Stimulated activated CD4-positive, alpha-beta T cell treated with anti-CD3 and anti-CD28 coated beads, TNF-alpha, amount 100 ng/mL, for 24 hours (primary cell): ENCODE measurements at regions not wholly inside any gene's neighbourhood (a gene's known extent, or its start where the extent isn't known, plus 50 kb on each side); places are given as distances from the start of the nearest gene placed in this dataset.
"Not testable (repeated sequence)": the region's sequence is repeated elsewhere in the genome, so short reads cannot be mapped to it uniquely, and the experiment has no call there.

Source experiments
- DNase-seq, 3 experiments: peaks; one replicate each; pipeline ENCODE4 v3.0.0-alpha.2; 2020; ENCODE audit warnings: low read depth in 3 of 3

GRCh38 chr18:11464129-11464528 is 145.3 kb upstream of the SLC35G4 start:
- no peak for DNase-seq

- no peak for DNase-seq
Measured at GRCh38 chr18:11458447-11458846, 150.9 kb upstream of the SLC35G4 start.

- DNase-seq: not testable (repeated sequence)
Measured at GRCh38 chr18:11457853-11458252, 151.5 kb upstream of the SLC35G4 start.

GRCh38 chr18:11454040-11454439 is 155.4 kb upstream of the SLC35G4 start:
- DNase-seq: no peak

- not testable (repeated sequence) for DNase-seq
Measured at GRCh38 chr18:11444169-11444568, 165.2 kb upstream of the SLC35G4 start.

GRCh38 chr18:11437046-11437445 is 172.3 kb upstream of the SLC35G4 start:
- DNase-seq: no peak

GRCh38 chr18:11432360-11432811 is 177.0 kb upstream of the SLC35G4 start:
- no peak for DNase-seq

- DNase-seq: no peak
Measured at GRCh38 chr18:11429876-11430275, 179.5 kb upstream of the SLC35G4 start.

- no peak for DNase-seq
Measured at GRCh38 chr18:11425211-11425610, 184.2 kb upstream of the SLC35G4 start.

- no peak for DNase-seq
Measured at GRCh38 chr18:11419338-11419737, 190.1 kb upstream of the SLC35G4 start.

- DNase-seq: no peak
Measured at GRCh38 chr18:11412811-11413210, 196.6 kb upstream of the SLC35G4 start.

- DNase-seq: no peak
Measured at GRCh38 chr18:11411048-11411447, 198.3 kb upstream of the SLC35G4 start.

- DNase-seq: no peak
Measured at GRCh38 chr18:11408555-11409065, 200.8 kb upstream of the SLC35G4 start.

- no peak for DNase-seq
Measured at GRCh38 chr18:11407940-11408339, 201.5 kb upstream of the SLC35G4 start.

GRCh38 chr18:11405804-11406203 is 203.6 kb upstream of the SLC35G4 start:
- DNase-seq: no peak

- no peak for DNase-seq
Measured at GRCh38 chr18:11400703-11401102, 208.7 kb upstream of the SLC35G4 start.

GRCh38 chr18:11398625-11399024 is 210.8 kb upstream of the SLC35G4 start:
- DNase-seq: no peak

- no peak for DNase-seq
Measured at GRCh38 chr18:11392980-11393885, 216.2 kb upstream of the SLC35G4 start.

- no peak for DNase-seq
Measured at GRCh38 chr18:11392292-11392691, 217.1 kb upstream of the SLC35G4 start.

- DNase-seq: no peak
Measured at GRCh38 chr18:11391661-11392060, 217.7 kb upstream of the SLC35G4 start.

- no peak for DNase-seq
Measured at GRCh38 chr18:11388755-11389680, 220.4 kb upstream of the SLC35G4 start.

GRCh38 chr18:11387880-11388279 is 221.5 kb upstream of the SLC35G4 start:
- DNase-seq: peak in 1 of 3 experiments; percentile 2
